Endothelial cell (in vitro differentiated cells): ENCODE measurements at regions not wholly inside any gene's neighbourhood (a gene's known extent, or its start where the extent isn't known, plus 50 kb on each side); places are given as distances from the start of the nearest gene placed in this dataset.

ENCODE experiments used
- DNase-seq: peaks from one replicate; pipeline ENCODE4 v3.0.0; 2021; ENCODE audit warnings: low spot score
- H3K27ac Mint-ChIP-seq: one replicate; pipeline ENCODE4 v1.8.0; 2021; ENCODE audit warnings: mixed read lengths, inconsistent platforms; ENCODE audit not compliant: unreplicated experiment
- H3K27me3 Mint-ChIP-seq: one replicate; pipeline ENCODE4 v1.8.0; 2021; ENCODE audit warnings: mild to moderate bottlenecking, moderate library complexity, mixed read lengths, inconsistent platforms; ENCODE audit not compliant: unreplicated experiment
- H3K36me3 Mint-ChIP-seq: one replicate; pipeline ENCODE4 v1.8.0; 2021; ENCODE audit warnings: mild to moderate bottlenecking, low read depth, mixed read lengths, inconsistent platforms; ENCODE audit not compliant: unreplicated experiment
- H3K4me1 Mint-ChIP-seq: one replicate; pipeline ENCODE4 v1.8.0; 2021; ENCODE audit warnings: mild to moderate bottlenecking, mixed read lengths, inconsistent platforms; ENCODE audit not compliant: unreplicated experiment
- H3K4me3 Mint-ChIP-seq: one replicate; pipeline ENCODE4 v1.8.0; 2021; ENCODE audit warnings: mild to moderate bottlenecking, mixed read lengths, inconsistent platforms; ENCODE audit not compliant: unreplicated experiment
- H3K9me3 Mint-ChIP-seq: one replicate; pipeline ENCODE4 v1.8.0; 2021; ENCODE audit warnings: mixed read lengths, inconsistent platforms; ENCODE audit not compliant: unreplicated experiment
- TF ChIP-seq, protein P1 (sequence below): fragments of 200-600 bp; sonication (generic); IDR thresholded peaks from one replicate; pipeline ENCODE4 v1.5.0; 2021; ENCODE audit warnings: antibody characterized with exemption; ENCODE audit not compliant: unreplicated experiment

DNA sequence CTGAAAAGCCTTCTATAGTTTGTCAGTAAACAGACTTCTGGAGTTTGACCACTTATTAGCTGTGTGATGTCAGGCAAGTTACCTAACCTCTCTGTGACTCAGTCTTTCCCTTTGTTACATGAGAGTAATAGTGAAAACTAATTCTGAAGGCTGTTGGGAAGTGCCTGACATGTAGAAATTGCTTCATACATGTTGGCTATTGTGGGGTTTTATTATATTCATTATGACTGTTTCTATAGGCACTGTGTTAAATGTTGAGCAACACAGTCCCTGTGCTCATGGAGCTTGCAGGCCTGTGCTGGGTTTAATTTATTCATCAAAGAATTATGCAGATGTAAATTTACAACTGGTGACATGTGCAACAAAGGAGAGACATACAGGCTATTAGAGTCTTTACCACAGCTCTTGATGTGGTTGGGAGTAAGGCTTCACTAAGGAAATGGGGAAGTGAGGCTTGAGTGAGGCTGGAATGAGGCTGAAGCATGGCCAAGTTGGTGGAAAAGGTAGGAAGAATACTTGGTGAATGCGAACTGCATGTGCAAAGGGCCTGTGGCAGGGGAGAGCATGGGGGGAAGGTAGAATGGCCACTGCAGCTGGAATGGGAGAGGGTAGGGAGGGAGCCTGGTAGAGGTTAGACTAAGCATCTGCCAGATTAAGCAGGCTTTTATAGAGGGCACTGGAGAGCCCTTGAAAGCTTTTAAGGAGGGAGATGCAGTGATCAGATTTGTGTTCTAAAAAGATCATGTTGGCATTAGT is 236.4 kb upstream of the CRY1 start:
- Mint-ChIP-seq H3K4me1 (no peaks in the 10 kb centered on the region), H3K27ac (no peak overlapping the region), H3K4me3 (no peak overlapping the region), H3K27me3 (peaks cover 5% of the 10 kb centered on the region), H3K9me3 (no peaks in the 10 kb centered on the region), H3K36me3 (no peaks in the 10 kb centered on the region)
- TF ChIP-seq, protein P1, sequence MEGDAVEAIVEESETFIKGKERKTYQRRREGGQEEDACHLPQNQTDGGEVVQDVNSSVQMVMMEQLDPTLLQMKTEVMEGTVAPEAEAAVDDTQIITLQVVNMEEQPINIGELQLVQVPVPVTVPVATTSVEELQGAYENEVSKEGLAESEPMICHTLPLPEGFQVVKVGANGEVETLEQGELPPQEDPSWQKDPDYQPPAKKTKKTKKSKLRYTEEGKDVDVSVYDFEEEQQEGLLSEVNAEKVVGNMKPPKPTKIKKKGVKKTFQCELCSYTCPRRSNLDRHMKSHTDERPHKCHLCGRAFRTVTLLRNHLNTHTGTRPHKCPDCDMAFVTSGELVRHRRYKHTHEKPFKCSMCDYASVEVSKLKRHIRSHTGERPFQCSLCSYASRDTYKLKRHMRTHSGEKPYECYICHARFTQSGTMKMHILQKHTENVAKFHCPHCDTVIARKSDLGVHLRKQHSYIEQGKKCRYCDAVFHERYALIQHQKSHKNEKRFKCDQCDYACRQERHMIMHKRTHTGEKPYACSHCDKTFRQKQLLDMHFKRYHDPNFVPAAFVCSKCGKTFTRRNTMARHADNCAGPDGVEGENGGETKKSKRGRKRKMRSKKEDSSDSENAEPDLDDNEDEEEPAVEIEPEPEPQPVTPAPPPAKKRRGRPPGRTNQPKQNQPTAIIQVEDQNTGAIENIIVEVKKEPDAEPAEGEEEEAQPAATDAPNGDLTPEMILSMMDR, result no peak
- no peak for DNase-seq

DNA sequence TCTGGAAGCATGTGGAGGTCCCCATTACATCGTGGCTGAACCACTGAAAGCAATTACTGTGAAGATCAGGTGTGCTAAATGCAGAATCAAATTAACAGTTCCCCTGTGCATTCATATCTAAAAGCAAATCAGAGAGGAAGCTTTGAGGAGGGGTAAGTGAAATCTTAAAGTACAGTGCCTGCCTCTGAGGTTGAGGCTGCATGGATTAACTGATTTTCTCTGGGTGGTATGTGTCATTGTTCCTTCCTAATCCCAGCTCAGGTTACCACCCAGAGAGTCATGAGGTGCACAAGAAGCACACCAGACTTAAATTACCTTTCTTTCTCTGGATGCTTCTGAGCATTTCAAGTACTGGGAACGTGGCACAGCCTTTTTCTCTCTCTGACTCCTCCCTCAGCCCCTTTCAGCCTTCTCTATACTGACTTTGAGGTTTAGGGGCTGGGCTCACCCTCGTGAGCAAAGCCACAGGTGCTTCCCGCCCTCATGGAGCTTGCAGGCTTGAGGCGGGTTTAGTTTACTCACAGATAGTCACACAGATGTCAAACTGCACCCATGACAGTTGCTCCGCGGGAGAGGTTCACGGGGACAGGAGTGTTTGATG is 237.6 kb upstream of the CRY1 start:
- peaks cover 5% of the 10 kb centered on the region for H3K27me3 Mint-ChIP-seq
- no peak overlapping the region for H3K27ac Mint-ChIP-seq
- no peaks in the 10 kb centered on the region for H3K4me1 Mint-ChIP-seq
- H3K36me3 Mint-ChIP-seq, result no peaks in the 10 kb centered on the region
- no peak overlapping the region for H3K4me3 Mint-ChIP-seq
- no peaks in the 10 kb centered on the region for H3K9me3 Mint-ChIP-seq
- no peak for DNase-seq
- TF ChIP-seq, protein P1, result no peak

DNA sequence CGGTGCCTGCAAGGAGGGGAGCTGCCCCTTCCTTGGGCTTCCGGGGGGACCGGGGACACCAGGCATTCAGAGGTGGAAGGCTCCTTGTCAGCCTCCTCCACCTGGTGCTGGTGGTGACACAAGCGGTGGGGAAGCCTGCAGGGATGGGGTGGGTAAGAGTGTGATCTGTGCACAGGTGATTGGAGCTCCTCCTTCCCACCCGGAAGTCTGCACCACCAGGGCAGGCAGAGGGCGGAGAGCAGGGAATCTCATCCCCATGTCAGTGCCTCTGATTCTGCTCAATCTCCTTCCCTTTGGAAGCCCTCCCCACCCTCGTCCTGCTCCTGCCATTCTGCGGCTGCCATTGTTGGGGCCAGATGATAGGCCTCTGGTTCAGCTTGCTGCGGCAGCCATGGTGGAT is 238.1 kb upstream of the CRY1 start:
- no peak overlapping the region for H3K4me3 Mint-ChIP-seq
- H3K27ac Mint-ChIP-seq, result no peak overlapping the region
- no peaks in the 10 kb centered on the region for H3K36me3 Mint-ChIP-seq
- H3K27me3 Mint-ChIP-seq, result peaks cover 5% of the 10 kb centered on the region
- no peaks in the 10 kb centered on the region for H3K4me1 Mint-ChIP-seq
- no peak for DNase-seq
- H3K9me3 Mint-ChIP-seq, result no peaks in the 10 kb centered on the region
- TF ChIP-seq, protein P1, result no peak

DNA sequence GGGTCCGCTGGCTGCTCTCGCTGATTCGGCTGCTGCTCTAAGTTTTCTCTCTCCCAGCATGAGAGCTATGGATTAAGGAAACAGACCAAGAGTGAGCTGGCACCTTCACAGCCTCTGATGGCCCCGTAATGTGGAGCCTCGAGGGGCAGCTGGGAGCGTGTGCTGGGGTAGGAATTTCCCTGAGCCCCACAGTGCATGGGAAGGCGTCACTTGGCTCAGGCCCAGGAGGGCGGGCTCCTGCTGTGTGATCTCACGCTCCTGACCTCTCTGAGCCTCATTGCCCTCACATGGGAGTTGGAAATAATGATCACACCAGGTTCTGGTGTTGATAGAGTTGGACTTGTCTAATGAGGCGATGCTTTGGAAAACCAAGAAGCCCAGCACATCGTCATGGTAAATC is 238.6 kb upstream of the CRY1 start:
- Mint-ChIP-seq H3K36me3 (no peaks in the 10 kb centered on the region), H3K27me3 (peaks cover 5% of the 10 kb centered on the region), H3K4me1 (peaks cover under 1% of the 10 kb centered on the region), H3K9me3 (no peaks in the 10 kb centered on the region), H3K4me3 (no peak overlapping the region), H3K27ac (no peak overlapping the region)
- TF ChIP-seq, protein P1, result no peak
- DNase-seq, result no peak

DNA sequence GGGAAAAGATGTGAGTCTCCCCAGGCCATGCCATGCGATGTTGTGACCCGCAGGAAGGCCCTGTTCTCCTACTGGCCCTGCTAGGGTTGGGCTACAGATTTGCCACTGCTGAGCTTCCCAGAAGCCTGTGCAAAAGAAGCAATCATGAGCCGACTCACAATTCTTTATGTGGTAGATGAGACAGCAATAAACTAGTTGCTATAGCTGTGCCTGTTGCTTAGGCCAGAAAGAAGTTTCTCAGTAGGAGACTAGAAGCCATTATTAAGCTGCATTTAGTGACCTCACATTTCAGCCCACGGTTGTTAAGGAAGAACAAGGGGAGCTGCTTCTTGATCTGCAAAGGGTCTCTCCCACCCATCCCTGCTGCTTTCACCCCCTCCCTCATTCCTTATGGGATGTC is 239.4 kb upstream of the CRY1 start:
- TF ChIP-seq, protein P1, result no peak
- peaks cover 7% of the 10 kb centered on the region for H3K4me1 Mint-ChIP-seq
- no peak overlapping the region for H3K4me3 Mint-ChIP-seq
- no peak overlapping the region for H3K27ac Mint-ChIP-seq
- no peaks in the 10 kb centered on the region for H3K36me3 Mint-ChIP-seq
- H3K9me3 Mint-ChIP-seq, result no peaks in the 10 kb centered on the region
- peaks cover 5% of the 10 kb centered on the region for H3K27me3 Mint-ChIP-seq
- DNase-seq, result no peak
